CD8-positive, alpha-beta memory T cell (primary cell): ENCODE measurements at regions not wholly inside any gene's neighbourhood (a gene's known extent, or its start where the extent isn't known, plus 50 kb on each side); places are given as distances from the start of the nearest gene placed in this dataset.
"Not testable (repeated sequence)": the region's sequence is repeated elsewhere in the genome, so short reads cannot be mapped to it uniquely, and the experiment has no call there.

Source experiments
- CTCF ChIA-PET: fragments of 350-600 bp; sonication (Branson Sonifier 250); formaldehyde crosslinking; loops from one replicate; lab custom pipeline; 2021; ENCODE audit warnings: antibody characterized with exemption; lab: Charles Lee
- POLR2A ChIA-PET: fragments of 350-600 bp; sonication (Branson Sonifier 250); formaldehyde crosslinking; loops from one replicate; lab custom pipeline; 2021; ENCODE audit warnings: antibody characterized with exemption; lab: Charles Lee
- DNase-seq, 5 donors: peaks; one replicate each; pipeline versions ENCODE4 v3.0.0 to v3.0.0-alpha.2; 2020 to 2022; ENCODE audit warnings: mixed read lengths in 1 of 5
- H3K27ac ChIP-seq: one replicate; pipeline ENCODE4 v1.7.0; 2013; ENCODE audit warnings: low read depth, mild to moderate bottlenecking, low read length, moderate library complexity
- H3K27me3 ChIP-seq: 2 replicates; pipeline ENCODE4 v1.7.0; 2013; ENCODE audit warnings: low read length, mild to moderate bottlenecking; ENCODE audit not compliant: insufficient read depth, poor library complexity, severe bottlenecking
- H3K36me3 ChIP-seq: 2 replicates; pipeline ENCODE4 v1.7.0; 2013; ENCODE audit warnings: mild to moderate bottlenecking, low read length, moderate library complexity; ENCODE audit not compliant: insufficient read depth
- H3K4me1 ChIP-seq: 2 replicates; pipeline ENCODE4 v1.7.0; 2013; ENCODE audit warnings: mild to moderate bottlenecking, low read length, moderate library complexity; ENCODE audit not compliant: insufficient read depth
- H3K4me3 ChIP-seq: 2 replicates; pipeline ENCODE4 v1.7.0; 2013; ENCODE audit warnings: mild to moderate bottlenecking, low read length
- H3K9me3 ChIP-seq: 2 replicates; pipeline ENCODE4 v1.7.0; 2013; ENCODE audit warnings: mild to moderate bottlenecking, low read length
- H3K27ac Mint-ChIP-seq, 8 donors: one replicate each; pipeline ENCODE4 v1.8.0; 2020 to 2021; ENCODE audit warnings: mixed read lengths in 8 of 8, mild to moderate bottlenecking in 6 of 8, inconsistent platforms in 3 of 8, moderate library complexity in 3 of 8
- H3K27me3 Mint-ChIP-seq, 2 donors: one replicate each; pipeline ENCODE4 v1.8.0; 2020 to 2021; ENCODE audit warnings: mixed read lengths in 2 of 2, mild to moderate bottlenecking in 1 of 2, moderate library complexity in 1 of 2
- H3K36me3 Mint-ChIP-seq, 3 donors: one replicate each; pipeline ENCODE4 v1.8.0; 2020 to 2021; ENCODE audit warnings: mixed read lengths in 3 of 3, inconsistent platforms in 1 of 3, mild to moderate bottlenecking in 1 of 3
- H3K4me1 Mint-ChIP-seq, 3 donors: one replicate each; pipeline ENCODE4 v1.8.0; 2020 to 2021; ENCODE audit warnings: mixed read lengths in 3 of 3, inconsistent platforms in 1 of 3, mild to moderate bottlenecking in 1 of 3
- H3K4me3 Mint-ChIP-seq, 7 donors: one replicate each; pipeline ENCODE4 v1.8.0; 2020 to 2021; ENCODE audit warnings: mixed read lengths in 7 of 7, mild to moderate bottlenecking in 6 of 7, moderate library complexity in 4 of 7, inconsistent platforms in 2 of 7
- H3K9me3 Mint-ChIP-seq, 5 donors: one replicate each; pipeline ENCODE4 v1.8.0; 2020 to 2022; ENCODE audit warnings: mixed read lengths in 5 of 5, mild to moderate bottlenecking in 3 of 5, moderate library complexity in 2 of 5, inconsistent platforms in 1 of 5

GRCh38 chr2:38137958-38138357 is 62.0 kb upstream of the CYP1B1 start:
- H3K36me3 Mint-ChIP-seq, H3K4me1 Mint-ChIP-seq, H3K27me3 ChIP-seq, H3K36me3 ChIP-seq, H3K4me3 ChIP-seq, CTCF ChIA-PET, H3K9me3 Mint-ChIP-seq, H3K27ac ChIP-seq, H3K4me3 Mint-ChIP-seq, POLR2A ChIA-PET, DNase-seq, H3K27ac Mint-ChIP-seq, H3K9me3 ChIP-seq, H3K4me1 ChIP-seq: not testable (repeated sequence)
- H3K27me3 Mint-ChIP-seq: peaks cover 22 to 33% of the 10 kb centered on the region in 2 donors

DNA sequence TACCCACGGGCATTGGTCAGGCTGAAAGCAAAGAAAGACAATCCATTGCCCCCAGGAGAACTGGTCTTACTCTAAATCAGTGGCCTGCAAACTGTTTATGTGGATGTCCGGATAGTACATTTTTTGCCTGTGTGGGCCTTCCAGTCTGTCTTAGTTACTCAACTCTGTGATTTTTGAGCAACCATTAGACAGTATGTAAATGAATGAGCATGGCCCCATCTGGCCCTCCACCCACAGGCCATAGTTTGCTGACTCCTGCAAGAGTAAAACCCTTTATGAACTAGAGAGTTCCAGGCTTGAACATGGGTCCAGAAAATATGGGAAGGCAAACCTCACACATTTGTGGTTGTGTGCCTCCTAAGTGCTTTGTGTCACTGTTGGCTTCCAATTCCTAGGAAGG is 55.7 kb upstream of the CYP1B1 start:
- no peaks in the 10 kb centered on the region for H3K27me3 ChIP-seq
- Mint-ChIP-seq H3K27me3 (peaks cover 8 to 10% of the 10 kb centered on the region in 2 donors), H3K36me3 (peaks cover 0 to 15% (median under 1%) of the 10 kb centered on the region in 3 donors), H3K4me3 (no peak overlapping the region), H3K27ac (no peak overlapping the region), H3K9me3 (peaks cover 10 to 27% (median 16%) of the 10 kb centered on the region in 5 donors), H3K4me1 (no peaks in the 10 kb centered on the region)
- H3K4me1 ChIP-seq: no peaks in the 10 kb centered on the region
- H3K27ac ChIP-seq: no peak overlapping the region
- ChIA-PET POLR2A (no interaction called here), CTCF (no interaction called here)
- H3K9me3 ChIP-seq: no peaks in the 10 kb centered on the region
- no peak overlapping the region for H3K4me3 ChIP-seq
- DNase-seq: no peak
- H3K36me3 ChIP-seq: no peaks in the 10 kb centered on the region

DNA sequence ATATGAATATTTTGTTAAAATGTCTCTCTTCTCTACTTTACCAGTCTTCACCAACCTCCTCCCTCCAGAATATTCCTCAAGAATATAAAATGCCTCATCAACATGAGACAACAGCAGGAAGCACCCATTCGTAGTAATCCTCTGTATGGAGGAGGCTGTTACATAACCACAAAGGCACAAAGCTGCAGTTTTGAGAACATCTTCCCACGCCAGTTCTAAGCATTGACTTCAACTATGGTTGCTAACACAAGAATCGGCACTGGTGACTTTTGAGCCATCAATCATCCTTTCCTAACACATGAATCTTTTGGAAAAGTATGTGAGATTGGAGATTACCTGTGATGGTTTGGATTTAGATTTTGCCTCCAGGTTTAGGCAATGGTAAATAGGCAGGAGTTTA is 54.9 kb upstream of the CYP1B1 start:
- CTCF ChIA-PET: no interaction called here
- POLR2A ChIA-PET: no interaction called here
- H3K9me3 Mint-ChIP-seq: peaks cover 15 to 27% (median 19%) of the 10 kb centered on the region in 5 donors
- no peaks in the 10 kb centered on the region for H3K36me3 ChIP-seq
- no peaks in the 10 kb centered on the region for H3K27me3 ChIP-seq
- no peaks in the 10 kb centered on the region for H3K9me3 ChIP-seq
- no peak overlapping the region for H3K4me3 Mint-ChIP-seq
- H3K4me1 ChIP-seq: no peaks in the 10 kb centered on the region
- peaks cover 0 to 19% (median 3%) of the 10 kb centered on the region in 3 donors for H3K36me3 Mint-ChIP-seq
- H3K4me1 Mint-ChIP-seq: no peaks in the 10 kb centered on the region
- no peak overlapping the region for H3K4me3 ChIP-seq
- H3K27me3 Mint-ChIP-seq: peaks cover under 1 to 8% of the 10 kb centered on the region in 2 donors
- no peak overlapping the region for H3K27ac Mint-ChIP-seq
- DNase-seq: no peak
- H3K27ac ChIP-seq: no peak overlapping the region

GRCh38 chr2:38129987-38130386 is 54.0 kb upstream of the CYP1B1 start:
- Mint-ChIP-seq H3K9me3 (peaks cover 18 to 27% (median 21%) of the 10 kb centered on the region in 5 donors), H3K36me3 (peaks cover 0 to 19% (median 3%) of the 10 kb centered on the region in 3 donors), H3K4me1 (no peaks in the 10 kb centered on the region), H3K4me3 (no peak overlapping the region), H3K27me3 (peaks cover 0 to 4% of the 10 kb centered on the region in 2 donors), H3K27ac (no peak overlapping the region)
- ChIA-PET CTCF (no interaction called here), POLR2A (no interaction called here)
- Histone ChIP-seq H3K4me3 (no peak overlapping the region), H3K27ac (no peak overlapping the region), H3K36me3 (no peaks in the 10 kb centered on the region), H3K27me3 (no peaks in the 10 kb centered on the region), H3K4me1 (no peaks in the 10 kb centered on the region), H3K9me3 (no peaks in the 10 kb centered on the region)
- DNase-seq: no peak

- CTCF ChIA-PET: no interaction called here
- Mint-ChIP-seq H3K27ac (no peak overlapping the region), H3K4me3 (no peak overlapping the region), H3K9me3 (peaks cover 18 to 27% (median 21%) of the 10 kb centered on the region in 5 donors), H3K36me3 (peaks cover 0 to 19% (median 3%) of the 10 kb centered on the region in 3 donors), H3K27me3 (peaks cover 0 to 4% of the 10 kb centered on the region in 2 donors), H3K4me1 (no peaks in the 10 kb centered on the region)
- Histone ChIP-seq H3K36me3 (no peaks in the 10 kb centered on the region), H3K27ac (no peak overlapping the region), H3K4me1 (no peaks in the 10 kb centered on the region), H3K4me3 (no peak overlapping the region), H3K27me3 (no peaks in the 10 kb centered on the region), H3K9me3 (no peaks in the 10 kb centered on the region)
- no peak for DNase-seq
- POLR2A ChIA-PET: no interaction called here
Measured at GRCh38 chr2:38129481-38129880, 53.5 kb upstream of the CYP1B1 start.

DNA sequence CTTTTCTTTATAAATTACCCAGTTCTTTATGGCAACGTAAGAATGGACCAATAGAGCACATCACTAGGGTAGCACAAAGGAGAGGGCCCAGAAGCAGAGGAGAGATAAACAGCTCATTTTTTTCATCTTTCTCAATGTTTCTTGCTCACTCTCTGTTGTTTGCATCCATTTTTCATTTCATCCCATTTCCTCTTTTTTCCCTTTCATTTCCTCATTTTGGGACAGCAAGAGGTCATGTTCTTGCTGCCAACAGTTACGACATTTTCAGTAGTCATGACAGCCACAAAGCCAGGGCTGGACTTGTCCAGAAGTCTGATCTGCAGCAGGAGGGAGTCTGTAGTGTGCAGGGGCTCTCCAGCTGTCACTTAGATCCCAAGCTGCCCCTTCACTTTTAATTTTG is 52.7 kb upstream of the CYP1B1 start:
- no peaks in the 10 kb centered on the region for H3K27me3 ChIP-seq
- peaks cover 0 to 2% of the 10 kb centered on the region in 2 donors for H3K27me3 Mint-ChIP-seq
- CTCF ChIA-PET: no interaction called here
- H3K27ac Mint-ChIP-seq: no peak overlapping the region
- no peak overlapping the region for H3K27ac ChIP-seq
- no peaks in the 10 kb centered on the region for H3K4me1 Mint-ChIP-seq
- peaks cover 18 to 27% (median 21%) of the 10 kb centered on the region in 5 donors for H3K9me3 Mint-ChIP-seq
- no peaks in the 10 kb centered on the region for H3K36me3 ChIP-seq
- H3K36me3 Mint-ChIP-seq: peaks cover 0 to 19% (median 3%) of the 10 kb centered on the region in 3 donors
- no peaks in the 10 kb centered on the region for H3K4me1 ChIP-seq
- no peak overlapping the region for H3K4me3 Mint-ChIP-seq
- no peak overlapping the region for H3K4me3 ChIP-seq
- POLR2A ChIA-PET: no interaction called here
- no peaks in the 10 kb centered on the region for H3K9me3 ChIP-seq
- no peak for DNase-seq

GRCh38 chr2:38127277-38127676 is 51.3 kb upstream of the CYP1B1 start:
- Histone ChIP-seq H3K27me3 (no peaks in the 10 kb centered on the region), H3K27ac (no peak overlapping the region), H3K4me1 (no peaks in the 10 kb centered on the region), H3K36me3 (no peaks in the 10 kb centered on the region), H3K4me3 (no peak overlapping the region), H3K9me3 (no peaks in the 10 kb centered on the region)
- POLR2A ChIA-PET: no interaction called here
- H3K27me3 Mint-ChIP-seq: peaks cover 0 to 2% of the 10 kb centered on the region in 2 donors
- no peak overlapping the region for H3K4me3 Mint-ChIP-seq
- CTCF ChIA-PET: no interaction called here
- H3K36me3 Mint-ChIP-seq: peaks cover 0 to 19% (median 3%) of the 10 kb centered on the region in 3 donors
- DNase-seq: no peak
- peaks cover 16 to 24% (median 19%) of the 10 kb centered on the region in 5 donors for H3K9me3 Mint-ChIP-seq
- no peak overlapping the region for H3K27ac Mint-ChIP-seq
- no peaks in the 10 kb centered on the region for H3K4me1 Mint-ChIP-seq

- Mint-ChIP-seq H3K27ac (no peak overlapping the region), H3K27me3 (peaks cover 1 to 2% of the 10 kb centered on the region in 2 donors), H3K9me3 (peaks cover 16 to 24% (median 19%) of the 10 kb centered on the region in 5 donors), H3K4me1 (no peaks in the 10 kb centered on the region), H3K4me3 (no peak overlapping the region), H3K36me3 (peaks cover 0 to 19% (median 3%) of the 10 kb centered on the region in 3 donors)
- Histone ChIP-seq H3K27ac (no peak overlapping the region), H3K4me3 (no peak overlapping the region), H3K36me3 (no peaks in the 10 kb centered on the region), H3K4me1 (no peaks in the 10 kb centered on the region), H3K27me3 (no peaks in the 10 kb centered on the region), H3K9me3 (no peaks in the 10 kb centered on the region)
- no peak for DNase-seq
- POLR2A ChIA-PET: no interaction called here
- CTCF ChIA-PET: interaction anchor here (1.0 kb wide), 1 partner anchor 10 kb away, joined by 3 read pairs; no protein-coding TSS in a partner anchor
Measured at GRCh38 chr2:38125842-38126241, 49.9 kb upstream of the CYP1B1 start.
